HEK293 (cell line): ENCODE measurements at regions not wholly inside any gene's neighbourhood (a gene's known extent, or its start where the extent isn't known, plus 50 kb on each side); places are given as distances from the start of the nearest gene placed in this dataset.

ENCODE experiments used
- CTCF ChIA-PET: fragments of 350-600 bp; formaldehyde crosslinking; extraction: SDS; loops from one replicate; lab custom pipeline; 2021; ENCODE audit warnings: antibody characterized with exemption; lab: Yijun Ruan, JAX
- POLR2A ChIA-PET: fragments of 300-600 bp; formaldehyde crosslinking; extraction: SDS; loops from one replicate; lab custom pipeline; 2020; ENCODE audit warnings: antibody characterized with exemption, inconsistent platforms; lab: Yijun Ruan, JAX
- H3K27ac ChIP-seq: fragments of 200-500 bp; sonication (Bioruptor generic); 2 replicates; pipeline ENCODE4 v1.5.1; 2014; ENCODE audit warnings: low read depth, low read length, control low read depth, inconsistent platforms; ENCODE audit errors: extremely low read depth
- H3K36me3 ChIP-seq, 2 experiments: fragments of 200-500 bp in 1 of 2; sonication (Bioruptor generic) in 1 of 2; 1 replicate in 1 of 2; 2 replicates in 1 of 2; pipeline ENCODE4 v1.5.1; 2014 to 2017; ENCODE audit warnings: inconsistent platforms in 2 of 2, low read length in 2 of 2; ENCODE audit not compliant: control insufficient read depth in 2 of 2, insufficient read depth in 1 of 2
- H3K4me1 ChIP-seq: fragments of 200-500 bp; sonication (Bioruptor generic); 2 replicates; pipeline ENCODE4 v1.5.1; 2014; ENCODE audit warnings: mild to moderate bottlenecking, low read length, inconsistent platforms; ENCODE audit not compliant: control insufficient read depth, insufficient read depth
- H3K4me3 ChIP-seq: 2 replicates; pipeline ENCODE4 v1.5.1; 2011; ENCODE audit warnings: low read depth, mild to moderate bottlenecking, control low read depth, low read length, moderate library complexity
- H3K9me3 ChIP-seq: fragments of 200-500 bp; sonication (Bioruptor generic); 2 replicates; pipeline ENCODE4 v1.5.1; 2014; ENCODE audit warnings: low read depth, low read length, inconsistent platforms; ENCODE audit not compliant: control insufficient read depth, insufficient read depth
- EGR2 ChIP-seq: fragments of 450-650 bp; formaldehyde crosslinking; IDR thresholded peaks from 2 replicates; pipeline ENCODE4 v1.5.1; 2016; ENCODE audit warnings: low read depth, missing biosample characterization, missing genetic modification characterization
- HOXC10 ChIP-seq: sonication (generic); formaldehyde crosslinking; IDR thresholded peaks from 2 replicates; pipeline ENCODE4 v1.8.1; 2023; ENCODE audit warnings: mild to moderate bottlenecking, missing genetic modification reagents
- IKZF3 ChIP-seq: fragments of 450-650 bp; IDR thresholded peaks from 2 replicates; pipeline ENCODE4 v1.5.0; 2018; ENCODE audit warnings: missing biosample characterization, mild to moderate bottlenecking, missing genetic modification characterization, moderate library complexity
- TRIM28 ChIP-seq: IDR thresholded peaks from 2 replicates; pipeline ENCODE4 v1.6.1; 2011; ENCODE audit warnings: low read length, control low read depth, borderline replicate concordance
- ZFP69B ChIP-seq: fragments of 450-650 bp; formaldehyde crosslinking; IDR thresholded peaks from 2 replicates; pipeline ENCODE4 v1.5.1; 2016; ENCODE audit warnings: missing biosample characterization, missing genetic modification characterization
- ZNF121 ChIP-seq: fragments of 450-650 bp; formaldehyde crosslinking; IDR thresholded peaks from 2 replicates; pipeline ENCODE4 v1.5.1; 2016; ENCODE audit warnings: missing biosample characterization, missing genetic modification characterization
- ZNF211 ChIP-seq: fragments of 450-650 bp; formaldehyde crosslinking; IDR thresholded peaks from 2 replicates; pipeline ENCODE4 v1.5.1; 2016; ENCODE audit warnings: low read depth, missing biosample characterization, missing genetic modification characterization
- ZNF274 ChIP-seq, 2 experiments: fragments of 200-500 bp in 1 of 2; fragments of 450-650 bp in 1 of 2; sonication (Bioruptor generic) in 1 of 2; formaldehyde crosslinking in 1 of 2; IDR thresholded peaks; 2 replicates each; pipeline versions ENCODE4 v1.5.1 to v1.6.1; 2014 to 2016; ENCODE audit warnings: borderline replicate concordance in 1 of 2, inconsistent platforms in 1 of 2, low read length in 1 of 2, missing biosample characterization in 1 of 2, missing genetic modification characterization in 1 of 2
- ZNF302 ChIP-seq: fragments of 450-650 bp; formaldehyde crosslinking; IDR thresholded peaks from 2 replicates; pipeline ENCODE4 v1.5.1; 2016; ENCODE audit warnings: missing biosample characterization, missing genetic modification characterization, low read depth
- ZNF37A ChIP-seq: fragments of 450-650 bp; IDR thresholded peaks from 2 replicates; pipeline ENCODE4 v1.5.1; 2018; ENCODE audit warnings: missing biosample characterization, missing genetic modification characterization
- ZNF48 ChIP-seq: fragments of 450-650 bp; formaldehyde crosslinking; IDR thresholded peaks from 2 replicates; pipeline ENCODE4 v1.5.1; 2016; ENCODE audit warnings: missing biosample characterization, missing genetic modification characterization
- ZNF510 ChIP-seq: fragments of 450-650 bp; formaldehyde crosslinking; IDR thresholded peaks from 2 replicates; pipeline ENCODE4 v1.5.1; 2018; ENCODE audit warnings: mild to moderate bottlenecking, missing genetic modification characterization, missing biosample characterization; ENCODE audit not compliant: insufficient replicate concordance
- ZNF658 ChIP-seq: fragments of 450-650 bp; formaldehyde crosslinking; IDR thresholded peaks from 2 replicates; pipeline ENCODE4; 2016; ENCODE audit warnings: missing biosample characterization, missing genetic modification characterization
- ZNF701 ChIP-seq: fragments of 450-650 bp; formaldehyde crosslinking; IDR thresholded peaks from 2 replicates; pipeline ENCODE4 v1.5.1; 2016; ENCODE audit warnings: missing biosample characterization, missing genetic modification characterization
- ZNF707 ChIP-seq: fragments of 450-650 bp; formaldehyde crosslinking; IDR thresholded peaks from 2 replicates; pipeline ENCODE4 v1.5.1; 2016; ENCODE audit warnings: missing biosample characterization, missing genetic modification characterization
- ZXDB ChIP-seq: fragments of 450-650 bp; formaldehyde crosslinking; IDR thresholded peaks from 2 replicates; pipeline ENCODE4 v1.5.1; 2016; ENCODE audit warnings: missing biosample characterization, missing genetic modification characterization
- TF ChIP-seq, protein P1 (sequence below): fragments of 450-650 bp; IDR thresholded peaks from 2 replicates; pipeline ENCODE4 v1.5.1; 2018; ENCODE audit warnings: missing biosample characterization, mild to moderate bottlenecking, missing genetic modification characterization
- TF ChIP-seq, protein P2 (sequence below): fragments of 450-650 bp; formaldehyde crosslinking; IDR thresholded peaks from 2 replicates; pipeline ENCODE4 v1.5.1; 2016; ENCODE audit warnings: missing biosample characterization, missing genetic modification characterization
- TF ChIP-seq, protein P3 (sequence below): fragments of 450-650 bp; formaldehyde crosslinking; IDR thresholded peaks from 2 replicates; pipeline ENCODE4 v1.5.1; 2016; ENCODE audit warnings: missing biosample characterization, missing genetic modification characterization
- TF ChIP-seq, protein P4 (sequence below): fragments of 450-650 bp; formaldehyde crosslinking; IDR thresholded peaks from 2 replicates; pipeline ENCODE4 v1.5.1; 2016; ENCODE audit warnings: missing biosample characterization, missing genetic modification characterization
- TF ChIP-seq, protein P5 (sequence below): fragments of 450-650 bp; formaldehyde crosslinking; IDR thresholded peaks from 2 replicates; pipeline ENCODE4 v1.5.1; 2016; ENCODE audit warnings: missing biosample characterization, missing genetic modification characterization
- TF ChIP-seq, protein P6 (sequence below): fragments of 450-650 bp; formaldehyde crosslinking; IDR thresholded peaks from 2 replicates; pipeline ENCODE4 v1.5.1; 2016; ENCODE audit warnings: missing biosample characterization, missing genetic modification characterization

DNA sequence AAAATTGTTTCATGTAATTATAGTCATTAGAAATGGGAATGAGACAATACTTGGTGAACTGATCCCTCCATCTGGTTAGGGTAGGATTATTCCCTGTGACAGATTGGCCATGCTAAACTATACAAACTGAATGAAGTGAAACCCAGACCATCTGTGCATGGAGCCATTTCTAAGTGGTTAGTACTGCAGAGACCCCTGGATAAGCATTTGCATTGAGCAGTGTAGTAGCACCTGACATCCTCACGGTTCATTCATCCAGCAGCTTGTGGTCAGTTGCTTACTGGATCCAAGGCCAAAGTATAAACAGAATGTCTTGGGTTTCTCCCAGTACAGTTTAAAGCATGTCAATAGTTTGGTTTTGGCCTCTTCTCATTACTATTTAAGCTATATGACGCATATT is 93.8 kb upstream of the ARHGAP42 start:
- Histone ChIP-seq H3K36me3 (no peaks in the 10 kb centered on the region), H3K4me3 (no peak overlapping the region), H3K27ac (no peak overlapping the region), H3K9me3 (no peaks in the 10 kb centered on the region), H3K4me1 (no peaks in the 10 kb centered on the region)
- POLR2A ChIA-PET: no interaction called here
- TF ChIP-seq ZXDB (no peak), TRIM28 (no peak), HOXC10 (CRISPR knock-in tag) (no peak), ZNF510 (no peak), ZNF211 (tag by site-specific recombination) (no peak), ZNF701 (tag by site-specific recombination) (no peak), ZNF274 (IDR thresholded peaks at IDR 0.05; ENCODE audit: low read length) (no peak), ZNF274 (tag by site-specific recombination; IDR thresholded peaks at IDR 0.05; ENCODE audit: borderline replicate concordance) (no peak), ZNF121 (tag by site-specific recombination) (no peak), ZNF302 (tag by site-specific recombination) (no peak)
- TF ChIP-seq, protein P1, sequence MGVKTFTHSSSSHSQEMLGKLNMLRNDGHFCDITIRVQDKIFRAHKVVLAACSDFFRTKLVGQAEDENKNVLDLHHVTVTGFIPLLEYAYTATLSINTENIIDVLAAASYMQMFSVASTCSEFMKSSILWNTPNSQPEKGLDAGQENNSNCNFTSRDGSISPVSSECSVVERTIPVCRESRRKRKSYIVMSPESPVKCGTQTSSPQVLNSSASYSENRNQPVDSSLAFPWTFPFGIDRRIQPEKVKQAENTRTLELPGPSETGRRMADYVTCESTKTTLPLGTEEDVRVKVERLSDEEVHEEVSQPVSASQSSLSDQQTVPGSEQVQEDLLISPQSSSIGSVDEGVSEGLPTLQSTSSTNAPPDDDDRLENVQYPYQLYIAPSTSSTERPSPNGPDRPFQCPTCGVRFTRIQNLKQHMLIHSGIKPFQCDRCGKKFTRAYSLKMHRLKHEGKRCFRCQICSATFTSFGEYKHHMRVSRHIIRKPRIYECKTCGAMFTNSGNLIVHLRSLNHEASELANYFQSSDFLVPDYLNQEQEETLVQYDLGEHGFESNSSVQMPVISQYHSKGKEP (tag by site-specific recombination): no peak
- TF ChIP-seq, protein P2, sequence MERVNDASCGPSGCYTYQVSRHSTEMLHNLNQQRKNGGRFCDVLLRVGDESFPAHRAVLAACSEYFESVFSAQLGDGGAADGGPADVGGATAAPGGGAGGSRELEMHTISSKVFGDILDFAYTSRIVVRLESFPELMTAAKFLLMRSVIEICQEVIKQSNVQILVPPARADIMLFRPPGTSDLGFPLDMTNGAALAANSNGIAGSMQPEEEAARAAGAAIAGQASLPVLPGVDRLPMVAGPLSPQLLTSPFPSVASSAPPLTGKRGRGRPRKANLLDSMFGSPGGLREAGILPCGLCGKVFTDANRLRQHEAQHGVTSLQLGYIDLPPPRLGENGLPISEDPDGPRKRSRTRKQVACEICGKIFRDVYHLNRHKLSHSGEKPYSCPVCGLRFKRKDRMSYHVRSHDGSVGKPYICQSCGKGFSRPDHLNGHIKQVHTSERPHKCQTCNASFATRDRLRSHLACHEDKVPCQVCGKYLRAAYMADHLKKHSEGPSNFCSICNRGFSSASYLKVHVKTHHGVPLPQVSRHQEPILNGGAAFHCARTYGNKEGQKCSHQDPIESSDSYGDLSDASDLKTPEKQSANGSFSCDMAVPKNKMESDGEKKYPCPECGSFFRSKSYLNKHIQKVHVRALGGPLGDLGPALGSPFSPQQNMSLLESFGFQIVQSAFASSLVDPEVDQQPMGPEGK (tag by site-specific recombination): no peak
- TF ChIP-seq, all 188 proteins: peak for 0
- CTCF ChIA-PET: interaction anchor here (0.6 to 1.3 kb wide), 2 partner anchors 16 to 119 kb away, joined by 3 read pairs; no protein-coding TSS in a partner anchor

DNA sequence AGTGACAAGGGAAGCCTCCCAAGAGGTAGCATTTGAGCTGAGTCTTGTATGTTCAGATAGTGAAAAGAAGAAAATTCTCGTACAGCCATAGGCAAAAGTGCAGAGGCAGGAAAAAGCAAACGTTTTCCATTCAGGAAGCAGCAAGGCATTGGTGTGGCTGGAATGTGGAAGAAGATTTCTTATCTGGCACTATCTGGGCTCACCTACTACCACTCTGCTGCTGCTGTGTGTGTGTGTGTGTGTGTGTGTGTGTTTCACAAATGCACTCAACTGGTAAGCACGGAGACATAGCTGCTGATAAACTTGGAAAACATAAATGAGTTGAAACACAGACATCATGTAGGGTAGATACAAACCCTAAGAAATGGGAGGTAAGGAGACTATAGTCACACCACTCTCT is 92.8 kb upstream of the ARHGAP42 start:
- H3K27ac ChIP-seq: no peak overlapping the region
- TF ChIP-seq, protein P3, sequence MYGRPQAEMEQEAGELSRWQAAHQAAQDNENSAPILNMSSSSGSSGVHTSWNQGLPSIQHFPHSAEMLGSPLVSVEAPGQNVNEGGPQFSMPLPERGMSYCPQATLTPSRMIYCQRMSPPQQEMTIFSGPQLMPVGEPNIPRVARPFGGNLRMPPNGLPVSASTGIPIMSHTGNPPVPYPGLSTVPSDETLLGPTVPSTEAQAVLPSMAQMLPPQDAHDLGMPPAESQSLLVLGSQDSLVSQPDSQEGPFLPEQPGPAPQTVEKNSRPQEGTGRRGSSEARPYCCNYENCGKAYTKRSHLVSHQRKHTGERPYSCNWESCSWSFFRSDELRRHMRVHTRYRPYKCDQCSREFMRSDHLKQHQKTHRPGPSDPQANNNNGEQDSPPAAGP: no peak
- TF ChIP-seq ZNF37A (no peak), ZNF274 (IDR thresholded peaks at IDR 0.05; ENCODE audit: low read length) (no peak), ZNF274 (tag by site-specific recombination; IDR thresholded peaks at IDR 0.05; ENCODE audit: borderline replicate concordance) (no peak), ZXDB (no peak)
- no peak overlapping the region for H3K4me3 ChIP-seq
- no peaks in the 10 kb centered on the region for H3K36me3 ChIP-seq
- ChIA-PET POLR2A (no interaction called here), CTCF (interaction anchor here (0.6 to 1.2 kb wide), 3 partner anchors 11 to 246 kb away, joined by 4 to 8 read pairs (median 5); no protein-coding TSS in a partner anchor)
- no peaks in the 10 kb centered on the region for H3K9me3 ChIP-seq
- no peaks in the 10 kb centered on the region for H3K4me1 ChIP-seq

DNA sequence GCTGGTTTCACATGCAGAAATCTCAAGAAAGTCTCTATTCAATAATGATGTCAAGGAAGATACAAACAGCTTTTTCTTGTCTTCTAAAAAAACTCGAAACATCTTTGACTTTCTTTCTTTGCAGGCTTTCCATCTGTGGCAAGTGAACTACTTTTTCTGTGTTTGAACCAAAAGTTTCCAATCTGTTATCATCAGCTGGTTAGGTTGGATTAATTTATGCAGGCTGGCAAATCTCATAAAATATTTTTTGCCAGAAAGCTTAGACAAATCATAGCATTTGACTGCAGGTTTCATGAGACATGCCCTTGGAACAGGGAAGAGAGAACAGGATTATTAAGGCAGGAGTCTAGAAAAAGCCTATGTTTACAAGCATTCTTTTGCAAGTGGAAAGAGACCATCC is 86.1 kb upstream of the ARHGAP42 start:
- CTCF ChIA-PET: interaction anchor here (0.6 kb wide), 1 partner anchor 328 kb away, joined by 4 read pairs; no protein-coding TSS in a partner anchor
- Histone ChIP-seq H3K27ac (no peak overlapping the region), H3K9me3 (no peaks in the 10 kb centered on the region), H3K4me3 (no peak overlapping the region), H3K4me1 (no peaks in the 10 kb centered on the region), H3K36me3 (no peaks in the 10 kb centered on the region)
- POLR2A ChIA-PET: no interaction called here
- TF ChIP-seq, protein P4, sequence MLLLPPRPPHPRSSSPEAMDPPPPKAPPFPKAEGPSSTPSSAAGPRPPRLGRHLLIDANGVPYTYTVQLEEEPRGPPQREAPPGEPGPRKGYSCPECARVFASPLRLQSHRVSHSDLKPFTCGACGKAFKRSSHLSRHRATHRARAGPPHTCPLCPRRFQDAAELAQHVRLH (tag by site-specific recombination): no peak
- no peak for TF ChIP-seq ZNF658 (tag by site-specific recombination)
- TF ChIP-seq ZFP69B (tag by site-specific recombination): no peak
- TF ChIP-seq ZNF48: no peak
- TF ChIP-seq IKZF3 (tag by site-specific recombination): no peak
- TF ChIP-seq, protein P5, sequence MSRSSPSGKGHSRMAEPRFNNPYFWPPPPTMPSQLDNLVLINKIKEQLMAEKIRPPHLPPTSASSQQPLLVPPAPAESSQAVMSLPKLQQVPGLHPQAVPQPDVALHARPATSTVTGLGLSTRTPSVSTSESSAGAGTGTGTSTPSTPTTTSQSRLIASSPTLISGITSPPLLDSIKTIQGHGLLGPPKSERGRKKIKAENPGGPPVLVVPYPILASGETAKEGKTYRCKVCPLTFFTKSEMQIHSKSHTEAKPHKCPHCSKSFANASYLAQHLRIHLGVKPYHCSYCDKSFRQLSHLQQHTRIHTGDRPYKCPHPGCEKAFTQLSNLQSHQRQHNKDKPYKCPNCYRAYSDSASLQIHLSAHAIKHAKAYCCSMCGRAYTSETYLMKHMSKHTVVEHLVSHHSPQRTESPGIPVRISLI (tag by site-specific recombination): no peak
- TF ChIP-seq, protein P6, sequence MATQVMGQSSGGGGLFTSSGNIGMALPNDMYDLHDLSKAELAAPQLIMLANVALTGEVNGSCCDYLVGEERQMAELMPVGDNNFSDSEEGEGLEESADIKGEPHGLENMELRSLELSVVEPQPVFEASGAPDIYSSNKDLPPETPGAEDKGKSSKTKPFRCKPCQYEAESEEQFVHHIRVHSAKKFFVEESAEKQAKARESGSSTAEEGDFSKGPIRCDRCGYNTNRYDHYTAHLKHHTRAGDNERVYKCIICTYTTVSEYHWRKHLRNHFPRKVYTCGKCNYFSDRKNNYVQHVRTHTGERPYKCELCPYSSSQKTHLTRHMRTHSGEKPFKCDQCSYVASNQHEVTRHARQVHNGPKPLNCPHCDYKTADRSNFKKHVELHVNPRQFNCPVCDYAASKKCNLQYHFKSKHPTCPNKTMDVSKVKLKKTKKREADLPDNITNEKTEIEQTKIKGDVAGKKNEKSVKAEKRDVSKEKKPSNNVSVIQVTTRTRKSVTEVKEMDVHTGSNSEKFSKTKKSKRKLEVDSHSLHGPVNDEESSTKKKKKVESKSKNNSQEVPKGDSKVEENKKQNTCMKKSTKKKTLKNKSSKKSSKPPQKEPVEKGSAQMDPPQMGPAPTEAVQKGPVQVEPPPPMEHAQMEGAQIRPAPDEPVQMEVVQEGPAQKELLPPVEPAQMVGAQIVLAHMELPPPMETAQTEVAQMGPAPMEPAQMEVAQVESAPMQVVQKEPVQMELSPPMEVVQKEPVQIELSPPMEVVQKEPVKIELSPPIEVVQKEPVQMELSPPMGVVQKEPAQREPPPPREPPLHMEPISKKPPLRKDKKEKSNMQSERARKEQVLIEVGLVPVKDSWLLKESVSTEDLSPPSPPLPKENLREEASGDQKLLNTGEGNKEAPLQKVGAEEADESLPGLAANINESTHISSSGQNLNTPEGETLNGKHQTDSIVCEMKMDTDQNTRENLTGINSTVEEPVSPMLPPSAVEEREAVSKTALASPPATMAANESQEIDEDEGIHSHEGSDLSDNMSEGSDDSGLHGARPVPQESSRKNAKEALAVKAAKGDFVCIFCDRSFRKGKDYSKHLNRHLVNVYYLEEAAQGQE (tag by site-specific recombination): no peak
- no peak for TF ChIP-seq ZNF707 (tag by site-specific recombination)
- TF ChIP-seq EGR2 (tag by site-specific recombination): no peak
